ENCODE measurements at regions not wholly inside any gene's neighbourhood (a gene's known extent, or its start where the extent isn't known, plus 50 kb on each side); places are given as distances from the start of the nearest gene placed in this dataset.

DNA sequence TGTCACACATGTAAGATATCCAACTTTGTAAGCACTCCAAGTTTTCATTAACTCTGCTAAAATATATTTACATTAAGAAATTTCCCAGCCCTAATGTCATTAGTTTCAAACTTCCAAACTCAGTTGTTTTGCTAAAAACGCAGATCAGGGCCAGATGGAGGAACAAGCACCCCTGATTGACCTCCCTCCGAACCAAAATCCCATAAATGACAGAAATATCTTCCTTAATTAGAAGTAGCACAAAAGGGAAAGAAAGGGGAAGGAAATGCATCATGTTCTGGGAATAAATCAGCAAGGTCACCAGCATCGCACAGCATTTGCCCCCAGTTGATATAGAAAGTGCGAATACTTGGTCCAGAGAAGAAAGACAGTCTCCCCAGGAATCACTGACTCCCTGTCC lies 61.4 kb upstream of the RUFY1 start:
- TF ChIP-seq POLR2A (IDR thresholded peaks at IDR 0.05) (no peak), POLR2AphosphoS5 (IDR thresholded peaks at IDR 0.05) (no peak), EP300 (IDR thresholded peaks at IDR 0.05) (no peak)
- TF ChIP-seq, protein P1, sequence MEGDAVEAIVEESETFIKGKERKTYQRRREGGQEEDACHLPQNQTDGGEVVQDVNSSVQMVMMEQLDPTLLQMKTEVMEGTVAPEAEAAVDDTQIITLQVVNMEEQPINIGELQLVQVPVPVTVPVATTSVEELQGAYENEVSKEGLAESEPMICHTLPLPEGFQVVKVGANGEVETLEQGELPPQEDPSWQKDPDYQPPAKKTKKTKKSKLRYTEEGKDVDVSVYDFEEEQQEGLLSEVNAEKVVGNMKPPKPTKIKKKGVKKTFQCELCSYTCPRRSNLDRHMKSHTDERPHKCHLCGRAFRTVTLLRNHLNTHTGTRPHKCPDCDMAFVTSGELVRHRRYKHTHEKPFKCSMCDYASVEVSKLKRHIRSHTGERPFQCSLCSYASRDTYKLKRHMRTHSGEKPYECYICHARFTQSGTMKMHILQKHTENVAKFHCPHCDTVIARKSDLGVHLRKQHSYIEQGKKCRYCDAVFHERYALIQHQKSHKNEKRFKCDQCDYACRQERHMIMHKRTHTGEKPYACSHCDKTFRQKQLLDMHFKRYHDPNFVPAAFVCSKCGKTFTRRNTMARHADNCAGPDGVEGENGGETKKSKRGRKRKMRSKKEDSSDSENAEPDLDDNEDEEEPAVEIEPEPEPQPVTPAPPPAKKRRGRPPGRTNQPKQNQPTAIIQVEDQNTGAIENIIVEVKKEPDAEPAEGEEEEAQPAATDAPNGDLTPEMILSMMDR (IDR thresholded peaks at IDR 0.05), result no peak

All from gastroesophageal sphincter (tissue), 3 donors.